Spleen (tissue), 11 donors: ENCODE measurements at regions not wholly inside any gene's neighbourhood (a gene's known extent, or its start where the extent isn't known, plus 50 kb on each side); places are given as distances from the start of the nearest gene placed in this dataset.

Experiments used
- DNase-seq: peaks from one replicate; pipeline ENCODE4 v3.0.0-alpha.2; 2020
- H3K27ac ChIP-seq, 8 donors: fragments of 200-600 bp; sonication (generic) in 7 of 8; 1 replicate in 4 of 8; 2 replicates in 4 of 8; pipeline versions ENCODE4 v1.5.0 to v1.8.0; 2016 to 2021; ENCODE audit warnings: inconsistent platforms in 4 of 8, mild to moderate bottlenecking in 4 of 8, moderate library complexity in 1 of 8
- H3K27me3 ChIP-seq, 7 donors: fragments of 200-600 bp; sonication (generic) in 6 of 7; replicated peaks in 1 of 7; 1 replicate in 4 of 7; 2 replicates in 3 of 7; pipeline versions ENCODE4 v1.5.0 to v1.8.0; 2016 to 2021; ENCODE audit warnings: inconsistent platforms in 3 of 7, mild to moderate bottlenecking in 1 of 7
- H3K36me3 ChIP-seq, 6 donors: fragments of 200-600 bp; sonication (generic) in 5 of 6; 1 replicate in 4 of 6; 2 replicates in 2 of 6; pipeline versions ENCODE4 v1.5.0 to v1.8.0; 2016 to 2021; ENCODE audit warnings: inconsistent platforms in 2 of 6
- H3K4me1 ChIP-seq, 6 donors: fragments of 200-600 bp; sonication (generic) in 5 of 6; 1 replicate in 3 of 6; 2 replicates in 3 of 6; pipeline versions ENCODE4 v1.5.0 to v1.8.0; 2016 to 2021; ENCODE audit warnings: inconsistent platforms in 3 of 6
- H3K4me3 ChIP-seq, 8 donors: fragments of 200-600 bp; sonication (generic) in 7 of 8; 1 replicate in 4 of 8; 2 replicates in 4 of 8; pipeline versions ENCODE4 v1.5.0 to v1.8.0; 2016 to 2021; ENCODE audit warnings: inconsistent platforms in 4 of 8, mild to moderate bottlenecking in 4 of 8, moderate library complexity in 2 of 8
- H3K9me3 ChIP-seq, 8 donors: fragments of 200-600 bp; sonication (generic) in 7 of 8; 1 replicate in 4 of 8; 2 replicates in 4 of 8; pipeline versions ENCODE4 v1.5.0 to v1.8.0; 2016 to 2021; ENCODE audit warnings: inconsistent platforms in 4 of 8
- POLR2A ChIP-seq, 3 donors: fragments of 450-650 bp; IDR thresholded peaks; one replicate each; pipeline ENCODE4 v1.5.1; 2017; ENCODE audit warnings: antibody characterized with exemption in 3 of 3, mild to moderate bottlenecking in 1 of 3
- POLR2AphosphoS5 ChIP-seq, 3 donors: sonication (generic); formaldehyde crosslinking; IDR thresholded peaks; one replicate each; pipeline ENCODE4 v1.5.1; 2017; ENCODE audit warnings: antibody characterized with exemption in 3 of 3
- WGBS, 5 donors: extraction: QIAGEN DNeasy Blood & Tissue Kit in 3 of 5; methylation state at CpG; one replicate each; pipeline versions ENCODE4 v1.1.5 to v1.1.7; 2013 to 2018; 5-methylcytosine and 5-hydroxymethylcytosine counted together
- intact Hi-C: fragments of 100-400 bp; cut with DNase I; formaldehyde crosslinking; loops from one replicate; pipeline ENCODE4 v1.15.0; 2023; ENCODE audit warnings: low total_unique reads
- TF ChIP-seq, protein P1 (sequence below), 11 experiments: fragments of 200-600 bp in 7 of 11; fragments of 450-650 bp in 4 of 11; sonication (generic) in 4 of 11; IDR thresholded peaks in 8 of 11; conservative IDR thresholded peaks in 3 of 11; 1 replicate in 7 of 11; 2 replicates in 4 of 11; pipeline versions ENCODE4 v1.4.0 to v1.8.0; 2016 to 2021; ENCODE audit warnings: antibody characterized with exemption in 11 of 11, inconsistent platforms in 4 of 11, mild to moderate bottlenecking in 1 of 11
- donor health status: healthy with polysubstance abuse.
- donor health status: DM: no; HTN: no; CAD: no; lungs with moderate emphysema.
- donor health status: DM: no; HTN: no; CAD: no.
- donor health status: Bipolar disorder and iron deficiency.
- donor health status: healthy.
- donor health status: DM: no; HTN: no; CAD: no.
- donor health status: DM: yes; HTN: yes; CAD: no.

DNA sequence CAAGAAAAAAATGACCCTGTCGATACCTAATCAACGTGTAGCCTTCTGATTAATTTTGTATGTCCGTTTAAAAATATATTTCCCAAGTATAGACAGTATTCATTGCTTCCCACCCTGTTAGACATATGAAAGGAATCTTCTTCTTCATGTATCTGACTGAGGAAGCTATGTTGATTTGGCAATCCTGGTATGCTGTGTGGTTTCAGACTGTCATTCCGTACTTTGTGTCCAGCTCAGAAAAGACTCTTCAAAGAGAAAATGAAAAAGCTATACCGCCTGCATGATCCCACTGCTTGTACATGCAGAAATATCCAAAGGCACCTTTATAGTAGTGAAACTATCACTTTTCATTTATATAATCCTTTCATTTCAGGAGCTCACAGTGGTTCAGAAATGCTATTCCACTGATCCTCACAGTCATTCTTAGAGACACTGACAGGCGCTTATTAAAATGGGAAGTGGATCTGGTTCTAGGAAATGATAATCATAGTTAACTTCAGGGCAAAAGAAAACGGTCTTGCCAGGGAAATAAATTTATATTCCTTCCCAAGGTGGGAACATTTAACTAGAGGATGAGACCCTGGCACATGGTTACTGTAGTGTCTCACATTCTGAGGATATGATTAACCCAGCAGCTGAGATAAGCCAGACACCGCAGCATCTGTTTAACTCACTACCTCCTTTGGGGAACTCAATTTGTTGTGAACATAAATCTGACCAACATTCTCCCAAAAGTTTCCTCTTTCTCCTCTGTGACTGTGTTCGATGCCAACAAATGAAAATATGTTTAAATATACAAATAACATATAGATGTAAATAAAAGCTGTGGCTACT is 599.2 kb upstream of the LUZP2 start:
- H3K9me3 ChIP-seq, result no peaks in the 10 kb centered on the region
- no peaks in the 10 kb centered on the region for H3K27me3 ChIP-seq
- H3K4me1 ChIP-seq, result no peaks in the 10 kb centered on the region
- TF ChIP-seq, protein P1, sequence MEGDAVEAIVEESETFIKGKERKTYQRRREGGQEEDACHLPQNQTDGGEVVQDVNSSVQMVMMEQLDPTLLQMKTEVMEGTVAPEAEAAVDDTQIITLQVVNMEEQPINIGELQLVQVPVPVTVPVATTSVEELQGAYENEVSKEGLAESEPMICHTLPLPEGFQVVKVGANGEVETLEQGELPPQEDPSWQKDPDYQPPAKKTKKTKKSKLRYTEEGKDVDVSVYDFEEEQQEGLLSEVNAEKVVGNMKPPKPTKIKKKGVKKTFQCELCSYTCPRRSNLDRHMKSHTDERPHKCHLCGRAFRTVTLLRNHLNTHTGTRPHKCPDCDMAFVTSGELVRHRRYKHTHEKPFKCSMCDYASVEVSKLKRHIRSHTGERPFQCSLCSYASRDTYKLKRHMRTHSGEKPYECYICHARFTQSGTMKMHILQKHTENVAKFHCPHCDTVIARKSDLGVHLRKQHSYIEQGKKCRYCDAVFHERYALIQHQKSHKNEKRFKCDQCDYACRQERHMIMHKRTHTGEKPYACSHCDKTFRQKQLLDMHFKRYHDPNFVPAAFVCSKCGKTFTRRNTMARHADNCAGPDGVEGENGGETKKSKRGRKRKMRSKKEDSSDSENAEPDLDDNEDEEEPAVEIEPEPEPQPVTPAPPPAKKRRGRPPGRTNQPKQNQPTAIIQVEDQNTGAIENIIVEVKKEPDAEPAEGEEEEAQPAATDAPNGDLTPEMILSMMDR (IDR thresholded peaks at IDR 0.05 in 8 of 11, conservative IDR thresholded peaks at IDR 0.05 in 3 of 11), result no peak
- TF ChIP-seq POLR2AphosphoS5 (IDR thresholded peaks at IDR 0.05), result no peak
- TF ChIP-seq POLR2A (IDR thresholded peaks at IDR 0.05), result no peak
- no peak for DNase-seq
- intact Hi-C loops, result no loop called here
- no peak overlapping the region for H3K4me3 ChIP-seq
- WGBS, 5 donors, result 58 to 64% (median 60%) methylated on average over 9 of the region's 9 CpGs
- H3K27ac ChIP-seq, result no peak overlapping the region
- no peaks in the 10 kb centered on the region for H3K36me3 ChIP-seq

DNA sequence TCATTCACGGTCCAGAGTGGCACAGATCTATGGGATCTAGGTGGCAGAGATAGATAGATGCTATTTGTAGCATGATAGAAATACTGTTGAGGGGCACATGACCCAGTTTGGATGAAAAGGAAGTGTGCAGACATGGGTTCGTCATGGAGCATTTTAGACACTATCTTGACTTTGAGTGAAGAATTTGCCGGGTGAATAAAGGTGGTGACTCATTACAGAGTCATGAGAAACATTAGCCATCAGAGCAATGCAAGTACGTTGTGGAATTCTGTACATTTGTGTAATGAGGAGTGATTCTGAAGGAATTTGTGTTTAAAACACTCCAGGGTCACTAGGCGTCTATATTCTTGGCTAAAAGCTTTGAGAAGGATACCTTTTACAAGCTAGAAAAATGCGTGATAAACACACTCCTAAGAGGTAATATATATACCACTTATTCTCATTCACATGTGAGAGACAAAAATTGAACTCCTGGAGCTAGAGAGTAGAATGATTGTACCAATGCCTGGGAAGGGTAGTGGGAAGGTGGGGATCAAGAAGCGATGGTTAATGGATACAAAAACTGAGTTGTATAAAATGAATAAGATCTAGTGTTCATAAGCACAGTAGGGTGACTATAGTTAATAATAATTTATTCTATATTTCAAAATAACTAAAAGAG is 593.7 kb upstream of the LUZP2 start:
- H3K9me3 ChIP-seq, result no peaks in the 10 kb centered on the region
- no peaks in the 10 kb centered on the region for H3K4me1 ChIP-seq
- no peaks in the 10 kb centered on the region for H3K36me3 ChIP-seq
- WGBS, 5 donors, result 71 to 89% (median 77%) methylated on average over 7 of the region's 7 CpGs
- H3K4me3 ChIP-seq, result no peak overlapping the region
- TF ChIP-seq, protein P1 (IDR thresholded peaks at IDR 0.05 in 8 of 11, conservative IDR thresholded peaks at IDR 0.05 in 3 of 11), result no peak
- no peak for TF ChIP-seq POLR2AphosphoS5 (IDR thresholded peaks at IDR 0.05)
- no peak for TF ChIP-seq POLR2A (IDR thresholded peaks at IDR 0.05)
- no peak for DNase-seq
- intact Hi-C loops, result no loop called here
- H3K27ac ChIP-seq, result no peak overlapping the region
- H3K27me3 ChIP-seq, result no peaks in the 10 kb centered on the region

GRCh38 chr11:23919455-23919854 is 577.4 kb upstream of the LUZP2 start:
- H3K36me3 ChIP-seq, result no peaks in the 10 kb centered on the region
- intact Hi-C loops, result no loop called here
- no peaks in the 10 kb centered on the region for H3K27me3 ChIP-seq
- no peaks in the 10 kb centered on the region for H3K9me3 ChIP-seq
- no peak overlapping the region for H3K4me3 ChIP-seq
- DNase-seq, result no peak
- no peak overlapping the region for H3K27ac ChIP-seq
- no peaks in the 10 kb centered on the region for H3K4me1 ChIP-seq
- no peak for TF ChIP-seq POLR2AphosphoS5 (IDR thresholded peaks at IDR 0.05)
- TF ChIP-seq, protein P1 (IDR thresholded peaks at IDR 0.05 in 8 of 11, conservative IDR thresholded peaks at IDR 0.05 in 3 of 11), result no peak
- no peak for TF ChIP-seq POLR2A (IDR thresholded peaks at IDR 0.05)
- 82 to 93% (median 85%) methylated on average over 2 of the region's 2 CpGs for WGBS, 5 donors

DNA sequence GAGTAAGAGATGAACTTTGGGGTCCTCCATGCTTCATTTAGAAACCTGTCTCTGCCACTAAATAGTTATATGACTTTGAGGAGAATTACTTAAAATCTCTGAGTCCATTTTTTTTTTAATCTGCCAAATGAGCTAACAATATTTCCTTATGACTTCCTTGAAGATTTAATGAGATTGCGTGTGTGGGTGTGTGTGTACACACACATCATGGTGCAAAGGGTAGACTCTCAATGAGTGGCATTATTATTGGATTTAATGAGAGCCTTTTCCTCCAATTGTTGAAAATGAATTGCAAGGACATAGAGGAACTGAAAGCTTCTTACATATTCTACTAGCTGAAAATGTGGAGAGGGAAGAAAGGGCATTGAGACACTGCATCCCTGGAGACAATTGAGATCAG is 573.5 kb upstream of the LUZP2 start:
- DNase-seq, result no peak
- 59 to 78% (median 70%) methylated on average over 1 of the region's 1 CpG for WGBS, 5 donors
- H3K36me3 ChIP-seq, result no peaks in the 10 kb centered on the region
- H3K4me1 ChIP-seq, result no peaks in the 10 kb centered on the region
- no peaks in the 10 kb centered on the region for H3K9me3 ChIP-seq
- no peak for TF ChIP-seq POLR2A (IDR thresholded peaks at IDR 0.05)
- no peak for TF ChIP-seq POLR2AphosphoS5 (IDR thresholded peaks at IDR 0.05)
- TF ChIP-seq, protein P1 (IDR thresholded peaks at IDR 0.05 in 8 of 11, conservative IDR thresholded peaks at IDR 0.05 in 3 of 11), result no peak
- H3K4me3 ChIP-seq, result no peak overlapping the region
- no peak overlapping the region for H3K27ac ChIP-seq
- no peaks in the 10 kb centered on the region for H3K27me3 ChIP-seq
- intact Hi-C loops, result no loop called here
